ENCODE measurements at regions not wholly inside any gene's neighbourhood (a gene's known extent, or its start where the extent isn't known, plus 50 kb on each side); places are given as distances from the start of the nearest gene placed in this dataset.
"Not testable (repeated sequence)": the region's sequence is repeated elsewhere in the genome, so short reads cannot be mapped to it uniquely, and the experiment has no call there.

DNA sequence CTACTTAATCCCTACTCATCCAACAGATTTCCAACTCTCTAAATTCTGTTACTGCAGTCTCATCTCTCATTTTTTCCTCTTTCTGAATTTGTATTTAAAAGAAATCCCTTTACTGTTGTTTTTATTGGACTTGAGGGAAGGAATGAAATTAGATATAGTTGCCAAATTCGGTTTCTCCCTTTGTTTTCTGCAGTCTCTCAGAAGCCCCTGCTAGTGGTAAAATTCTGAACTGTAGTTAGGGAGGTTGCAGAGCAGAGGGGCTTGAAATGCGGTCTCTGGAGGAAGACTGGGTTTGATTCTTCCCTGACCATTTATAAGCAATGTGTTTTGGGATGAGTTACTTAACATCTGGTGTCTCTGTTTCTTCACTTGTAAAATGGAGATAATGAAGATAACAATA lies 106.3 kb upstream of the TBX18 start:
- H3K9me3 ChIP-seq (ENCODE audit: control insufficient read depth, insufficient read depth, low read length), result no peaks in the 10 kb centered on the region
- H3K79me2 ChIP-seq (ENCODE audit: control insufficient read depth, low read length), result no peaks in the 10 kb centered on the region
- H3K4me1 ChIP-seq (ENCODE audit: control insufficient read depth, low read length), result no peaks in the 10 kb centered on the region
- TF ChIP-seq, protein P1, sequence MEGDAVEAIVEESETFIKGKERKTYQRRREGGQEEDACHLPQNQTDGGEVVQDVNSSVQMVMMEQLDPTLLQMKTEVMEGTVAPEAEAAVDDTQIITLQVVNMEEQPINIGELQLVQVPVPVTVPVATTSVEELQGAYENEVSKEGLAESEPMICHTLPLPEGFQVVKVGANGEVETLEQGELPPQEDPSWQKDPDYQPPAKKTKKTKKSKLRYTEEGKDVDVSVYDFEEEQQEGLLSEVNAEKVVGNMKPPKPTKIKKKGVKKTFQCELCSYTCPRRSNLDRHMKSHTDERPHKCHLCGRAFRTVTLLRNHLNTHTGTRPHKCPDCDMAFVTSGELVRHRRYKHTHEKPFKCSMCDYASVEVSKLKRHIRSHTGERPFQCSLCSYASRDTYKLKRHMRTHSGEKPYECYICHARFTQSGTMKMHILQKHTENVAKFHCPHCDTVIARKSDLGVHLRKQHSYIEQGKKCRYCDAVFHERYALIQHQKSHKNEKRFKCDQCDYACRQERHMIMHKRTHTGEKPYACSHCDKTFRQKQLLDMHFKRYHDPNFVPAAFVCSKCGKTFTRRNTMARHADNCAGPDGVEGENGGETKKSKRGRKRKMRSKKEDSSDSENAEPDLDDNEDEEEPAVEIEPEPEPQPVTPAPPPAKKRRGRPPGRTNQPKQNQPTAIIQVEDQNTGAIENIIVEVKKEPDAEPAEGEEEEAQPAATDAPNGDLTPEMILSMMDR (IDR thresholded peaks at IDR 0.05; ENCODE audit: low read depth, low read length, poor library complexity, severe bottlenecking), result no peak
- TF ChIP-seq EZH2phosphoT487 (IDR thresholded peaks at IDR 0.05; ENCODE audit: borderline replicate concordance, low read length), result no peak
- H3K27ac ChIP-seq (ENCODE audit: low read depth, low read length), result no peak overlapping the region
- H3K4me3 ChIP-seq (ENCODE audit: low read length), result no peak overlapping the region
- H3K27me3 ChIP-seq (ENCODE audit: control insufficient read depth, low read length), result no peaks in the 10 kb centered on the region
- no peaks in the 10 kb centered on the region for H3K36me3 ChIP-seq (ENCODE audit: control insufficient read depth, low read length)
- H3K9me2 ChIP-seq (replicated peaks; ENCODE audit: control insufficient read depth, low read length), result no peaks in the 10 kb centered on the region
- no peak overlapping the region for H3K4me2 ChIP-seq (ENCODE audit: low read length)
- no peaks in the 10 kb centered on the region for H4K20me1 ChIP-seq (ENCODE audit: control insufficient read depth, insufficient read depth, low read depth, low read length)
- H3F3A ChIP-seq (ENCODE audit: control insufficient read depth, insufficient read depth), result no peaks in the 10 kb centered on the region

DNA sequence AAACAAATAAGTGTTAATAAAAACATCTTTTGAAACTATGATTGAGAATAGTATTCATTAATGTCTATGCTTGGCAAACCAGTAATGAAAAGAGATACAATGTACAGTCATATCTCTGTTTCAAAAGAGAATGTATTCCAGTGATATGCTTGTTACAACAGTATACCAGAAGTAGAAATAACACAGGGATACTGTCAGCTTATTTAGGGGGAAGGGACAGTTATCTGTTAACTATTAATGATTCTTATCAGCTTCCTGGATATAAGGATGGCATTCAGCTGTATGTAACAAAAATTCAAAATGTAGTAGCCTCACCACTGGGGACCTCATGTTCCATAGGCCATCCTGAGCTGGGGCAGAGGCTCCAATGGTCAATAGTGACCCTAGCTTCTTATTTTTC lies 103.8 kb upstream of the TBX18 start:
- Histone ChIP-seq H3K9me2 (replicated peaks; ENCODE audit: control insufficient read depth, low read length) (no peaks in the 10 kb centered on the region), H3K27ac (ENCODE audit: low read depth, low read length) (no peak overlapping the region), H3F3A (ENCODE audit: control insufficient read depth, insufficient read depth) (no peaks in the 10 kb centered on the region), H3K4me1 (ENCODE audit: control insufficient read depth, low read length) (no peaks in the 10 kb centered on the region), H3K9me3 (ENCODE audit: control insufficient read depth, insufficient read depth, low read length) (no peaks in the 10 kb centered on the region), H3K27me3 (ENCODE audit: control insufficient read depth, low read length) (no peaks in the 10 kb centered on the region), H3K4me3 (ENCODE audit: low read length) (no peak overlapping the region), H3K4me2 (ENCODE audit: low read length) (no peak overlapping the region), H3K79me2 (ENCODE audit: control insufficient read depth, low read length) (no peaks in the 10 kb centered on the region), H3K36me3 (ENCODE audit: control insufficient read depth, low read length) (no peaks in the 10 kb centered on the region), H4K20me1 (ENCODE audit: control insufficient read depth, insufficient read depth, low read depth, low read length) (no peaks in the 10 kb centered on the region)
- TF ChIP-seq, protein P1 (IDR thresholded peaks at IDR 0.05; ENCODE audit: low read depth, low read length, poor library complexity, severe bottlenecking), result no peak
- TF ChIP-seq EZH2phosphoT487 (IDR thresholded peaks at IDR 0.05; ENCODE audit: borderline replicate concordance, low read length), result no peak

DNA sequence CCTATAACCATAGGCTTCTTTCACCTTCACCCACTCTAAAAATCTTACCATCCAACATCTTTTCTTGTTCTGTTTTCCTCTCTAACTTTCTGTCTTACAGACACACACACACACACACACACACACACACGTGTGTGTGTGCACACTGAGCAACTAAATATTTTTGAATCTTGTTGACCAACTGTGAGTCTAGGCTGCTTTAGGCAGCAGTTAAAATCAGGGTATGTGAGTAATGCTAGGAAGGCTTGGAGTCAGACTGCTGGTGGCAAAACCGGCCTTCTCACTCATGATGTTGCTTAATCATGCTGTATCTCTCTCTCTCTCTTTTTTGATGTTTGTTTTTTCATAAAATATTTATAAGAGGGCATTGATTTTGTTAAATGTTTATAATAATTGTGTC lies 103.1 kb upstream of the TBX18 start:
- H3F3A ChIP-seq (ENCODE audit: control insufficient read depth, insufficient read depth), result no peaks in the 10 kb centered on the region
- no peak overlapping the region for H3K4me3 ChIP-seq (ENCODE audit: low read length)
- H3K36me3 ChIP-seq (ENCODE audit: control insufficient read depth, low read length), result no peaks in the 10 kb centered on the region
- H3K79me2 ChIP-seq (ENCODE audit: control insufficient read depth, low read length), result no peaks in the 10 kb centered on the region
- H3K9me2 ChIP-seq (replicated peaks; ENCODE audit: control insufficient read depth, low read length), result no peaks in the 10 kb centered on the region
- TF ChIP-seq, protein P1 (IDR thresholded peaks at IDR 0.05; ENCODE audit: low read depth, low read length, poor library complexity, severe bottlenecking), result no peak
- TF ChIP-seq EZH2phosphoT487 (IDR thresholded peaks at IDR 0.05; ENCODE audit: borderline replicate concordance, low read length), result no peak
- H3K27ac ChIP-seq (ENCODE audit: low read depth, low read length), result no peak overlapping the region
- no peaks in the 10 kb centered on the region for H4K20me1 ChIP-seq (ENCODE audit: control insufficient read depth, insufficient read depth, low read depth, low read length)
- H3K9me3 ChIP-seq (ENCODE audit: control insufficient read depth, insufficient read depth, low read length), result no peaks in the 10 kb centered on the region
- no peaks in the 10 kb centered on the region for H3K4me1 ChIP-seq (ENCODE audit: control insufficient read depth, low read length)
- H3K27me3 ChIP-seq (ENCODE audit: control insufficient read depth, low read length), result no peaks in the 10 kb centered on the region
- no peak overlapping the region for H3K4me2 ChIP-seq (ENCODE audit: low read length)

GRCh38 chr6:84866715-84867114 lies 102.3 kb upstream of the TBX18 start:
- Histone ChIP-seq H3K36me3 (ENCODE audit: control insufficient read depth, low read length) (no peaks in the 10 kb centered on the region), H3K79me2 (ENCODE audit: control insufficient read depth, low read length) (no peaks in the 10 kb centered on the region), H3K4me2 (ENCODE audit: low read length) (no peak overlapping the region), H3F3A (ENCODE audit: control insufficient read depth, insufficient read depth) (no peaks in the 10 kb centered on the region), H3K4me1 (ENCODE audit: control insufficient read depth, low read length) (no peaks in the 10 kb centered on the region), H3K9me2 (replicated peaks; ENCODE audit: control insufficient read depth, low read length) (no peaks in the 10 kb centered on the region), H3K9me3 (ENCODE audit: control insufficient read depth, insufficient read depth, low read length) (no peaks in the 10 kb centered on the region), H4K20me1 (ENCODE audit: control insufficient read depth, insufficient read depth, low read depth, low read length) (no peaks in the 10 kb centered on the region), H3K27ac (ENCODE audit: low read depth, low read length) (no peak overlapping the region), H3K4me3 (ENCODE audit: low read length) (no peak overlapping the region), H3K27me3 (ENCODE audit: control insufficient read depth, low read length) (no peaks in the 10 kb centered on the region)
- no peak for TF ChIP-seq EZH2phosphoT487 (IDR thresholded peaks at IDR 0.05; ENCODE audit: borderline replicate concordance, low read length)
- TF ChIP-seq, protein P1 (IDR thresholded peaks at IDR 0.05; ENCODE audit: low read depth, low read length, poor library complexity, severe bottlenecking), result no peak

DNA sequence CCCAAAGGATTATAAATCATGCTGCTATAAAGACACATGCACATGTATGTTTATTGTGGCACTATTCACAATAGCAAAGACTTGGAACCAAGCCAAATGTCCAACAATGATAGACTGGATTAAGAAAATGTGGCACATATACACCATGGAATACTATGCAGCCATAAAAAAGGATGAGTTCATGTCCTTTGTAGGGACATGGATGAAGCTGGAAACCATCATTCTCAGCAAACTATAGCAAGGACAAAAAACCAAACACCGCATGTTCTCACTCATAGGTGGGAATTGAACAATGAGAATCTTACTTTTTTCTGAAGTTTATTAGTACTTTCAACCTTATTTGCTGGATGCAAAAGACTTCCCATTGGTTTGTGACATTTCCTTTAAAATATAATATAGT lies 101.0 kb upstream of the TBX18 start:
- H3K79me2 ChIP-seq (ENCODE audit: control insufficient read depth, low read length); H3K4me3 ChIP-seq (ENCODE audit: low read length); H3K9me3 ChIP-seq (ENCODE audit: control insufficient read depth, insufficient read depth, low read length); H3K27ac ChIP-seq (ENCODE audit: low read depth, low read length); H3F3A ChIP-seq (ENCODE audit: control insufficient read depth, insufficient read depth); H3K27me3 ChIP-seq (ENCODE audit: control insufficient read depth, low read length); H3K9me2 ChIP-seq (replicated peaks; ENCODE audit: control insufficient read depth, low read length); H3K4me2 ChIP-seq (ENCODE audit: low read length); H4K20me1 ChIP-seq (ENCODE audit: control insufficient read depth, insufficient read depth, low read depth, low read length); H3K4me1 ChIP-seq (ENCODE audit: control insufficient read depth, low read length); H3K36me3 ChIP-seq (ENCODE audit: control insufficient read depth, low read length): not testable (repeated sequence)

All from DOHH2 (cell line).